GM10248 (cell line): ENCODE measurements at regions not wholly inside any gene's neighbourhood (a gene's known extent, or its start where the extent isn't known, plus 50 kb on each side); places are given as distances from the start of the nearest gene placed in this dataset.

Experiments used
- CTCF ChIA-PET: fragments of 300-600 bp; sonication (Branson Sonifier 250); formaldehyde crosslinking; extraction: SDS; loops from one replicate; lab custom pipeline; 2021; ENCODE audit warnings: antibody characterized with exemption; lab: Yijun Ruan, JAX
- POLR2A ChIA-PET: fragments of 350-650 bp; sonication (Branson Sonifier 250); formaldehyde crosslinking; extraction: SDS; loops from one replicate; lab custom pipeline; 2020; ENCODE audit warnings: antibody characterized with exemption; lab: Yijun Ruan, JAX
- DNase-seq: peaks from one replicate; pipeline ENCODE4 v3.0.0; 2012; ENCODE audit errors: extremely low spot score
- CTCF ChIP-seq: IDR thresholded peaks from 2 replicates; pipeline ENCODE4 v1.5.1; 2012; ENCODE audit warnings: mild to moderate bottlenecking, low read depth; ENCODE audit errors: extremely low read depth, missing control alignments, control extremely low read depth

- ChIA-PET POLR2A (no interaction called here), CTCF (no interaction called here)
- DNase-seq: no peak
- no peak for TF ChIP-seq CTCF
Measured at GRCh38 chrX:134158821-134159512, 78.0 kb upstream of the CCDC160 start.

GRCh38 chrX:134161162-134161561, 75.8 kb upstream of the CCDC160 start:
- ChIA-PET CTCF (interaction anchor here (1.1 kb wide), 1 partner anchor 18 kb away, joined by 3 read pairs; no protein-coding TSS in a partner anchor), POLR2A (no interaction called here)
- no peak for TF ChIP-seq CTCF
- peak; percentile 28 for DNase-seq

GRCh38 chrX:134162032-134162431, 75.0 kb upstream of the CCDC160 start:
- POLR2A ChIA-PET: no interaction called here
- CTCF ChIA-PET: interaction anchor here (1.0 to 1.1 kb wide), 3 partner anchors 11 to 19 kb away, joined by 3 read pairs; no protein-coding TSS in a partner anchor
- no peak for TF ChIP-seq CTCF

GRCh38 chrX:134163836-134164235, 73.1 kb upstream of the CCDC160 start:
- CTCF ChIA-PET: no interaction called here
- TF ChIP-seq CTCF: no peak

More at GRCh38 chrX:134162032-134162431, 75.0 kb upstream of the CCDC160 start:
- DNase-seq: no peak

GRCh38 chrX:134167591-134168203, 69.3 kb upstream of the CCDC160 start:
- ChIA-PET CTCF (no interaction called here), POLR2A (no interaction called here)
- DNase-seq: no peak
- no peak for TF ChIP-seq CTCF

More at GRCh38 chrX:134163836-134164235, 73.1 kb upstream of the CCDC160 start:
- no peak for DNase-seq
- POLR2A ChIA-PET: no interaction called here

GRCh38 chrX:134171661-134172587, 65.1 kb upstream of the CCDC160 start:
- ChIA-PET POLR2A (no interaction called here), CTCF (no interaction called here)
- peak; percentile 17 for DNase-seq
- TF ChIP-seq CTCF: no peak
